Nephron progenitor cell (in vitro differentiated cells): ENCODE measurements at regions not wholly inside any gene's neighbourhood (a gene's known extent, or its start where the extent isn't known, plus 50 kb on each side); places are given as distances from the start of the nearest gene placed in this dataset.

Experiments used
- DNase-seq: peaks from one replicate; pipeline ENCODE4 v3.0.0; 2021
- H3K27ac Mint-ChIP-seq: 2 replicates; pipeline ENCODE4 v1.8.0; 2021; ENCODE audit warnings: mild to moderate bottlenecking, moderate library complexity, mixed read lengths
- H3K27me3 Mint-ChIP-seq: 2 replicates; pipeline ENCODE4 v1.8.0; 2021; ENCODE audit warnings: mild to moderate bottlenecking, low read depth, mixed read lengths; ENCODE audit not compliant: poor library complexity
- H3K36me3 Mint-ChIP-seq: 2 replicates; pipeline ENCODE4 v1.8.0; 2021; ENCODE audit warnings: low read depth, mixed read lengths
- H3K4me1 Mint-ChIP-seq: 2 replicates; pipeline ENCODE4 v1.8.0; 2021; ENCODE audit warnings: mixed read lengths
- H3K4me3 Mint-ChIP-seq: 2 replicates; pipeline ENCODE4 v1.8.0; 2021; ENCODE audit warnings: mild to moderate bottlenecking, moderate library complexity, mixed read lengths
- H3K9me3 Mint-ChIP-seq: 2 replicates; pipeline ENCODE4 v1.8.0; 2021; ENCODE audit warnings: mild to moderate bottlenecking, moderate library complexity, mixed read lengths
- TF ChIP-seq, protein P1 (sequence below): fragments of 200-600 bp; sonication (generic); IDR thresholded peaks from 2 replicates; pipeline ENCODE4 v1.5.0; 2021; ENCODE audit warnings: antibody characterized with exemption

DNA sequence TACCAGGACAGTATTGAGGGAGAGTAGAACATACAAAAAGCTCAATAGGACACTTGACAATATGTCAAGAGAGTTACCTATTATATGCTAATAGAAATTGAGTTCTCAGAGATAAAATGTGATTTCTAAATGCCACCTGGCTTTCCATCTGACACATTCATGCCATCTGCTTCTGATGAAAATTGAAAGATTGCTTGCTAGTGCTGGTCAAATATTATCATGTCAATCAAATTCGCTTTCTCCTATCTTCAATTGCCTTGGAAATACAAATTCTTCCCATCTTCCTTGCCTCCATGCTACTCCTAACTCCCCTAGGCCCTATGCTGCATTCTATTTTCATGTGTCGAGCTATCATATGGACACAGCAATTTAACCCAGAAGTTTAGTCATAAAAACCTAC is 1076.9 kb downstream of the ARAP2 start:
- no peaks in the 10 kb centered on the region for H3K36me3 Mint-ChIP-seq
- no peaks in the 10 kb centered on the region for H3K4me1 Mint-ChIP-seq
- no peaks in the 10 kb centered on the region for H3K27me3 Mint-ChIP-seq
- TF ChIP-seq, protein P1, sequence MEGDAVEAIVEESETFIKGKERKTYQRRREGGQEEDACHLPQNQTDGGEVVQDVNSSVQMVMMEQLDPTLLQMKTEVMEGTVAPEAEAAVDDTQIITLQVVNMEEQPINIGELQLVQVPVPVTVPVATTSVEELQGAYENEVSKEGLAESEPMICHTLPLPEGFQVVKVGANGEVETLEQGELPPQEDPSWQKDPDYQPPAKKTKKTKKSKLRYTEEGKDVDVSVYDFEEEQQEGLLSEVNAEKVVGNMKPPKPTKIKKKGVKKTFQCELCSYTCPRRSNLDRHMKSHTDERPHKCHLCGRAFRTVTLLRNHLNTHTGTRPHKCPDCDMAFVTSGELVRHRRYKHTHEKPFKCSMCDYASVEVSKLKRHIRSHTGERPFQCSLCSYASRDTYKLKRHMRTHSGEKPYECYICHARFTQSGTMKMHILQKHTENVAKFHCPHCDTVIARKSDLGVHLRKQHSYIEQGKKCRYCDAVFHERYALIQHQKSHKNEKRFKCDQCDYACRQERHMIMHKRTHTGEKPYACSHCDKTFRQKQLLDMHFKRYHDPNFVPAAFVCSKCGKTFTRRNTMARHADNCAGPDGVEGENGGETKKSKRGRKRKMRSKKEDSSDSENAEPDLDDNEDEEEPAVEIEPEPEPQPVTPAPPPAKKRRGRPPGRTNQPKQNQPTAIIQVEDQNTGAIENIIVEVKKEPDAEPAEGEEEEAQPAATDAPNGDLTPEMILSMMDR = no peak
- no peak overlapping the region for H3K4me3 Mint-ChIP-seq
- no peak for DNase-seq
- H3K9me3 Mint-ChIP-seq = no peaks in the 10 kb centered on the region
- H3K27ac Mint-ChIP-seq = no peak overlapping the region

DNA sequence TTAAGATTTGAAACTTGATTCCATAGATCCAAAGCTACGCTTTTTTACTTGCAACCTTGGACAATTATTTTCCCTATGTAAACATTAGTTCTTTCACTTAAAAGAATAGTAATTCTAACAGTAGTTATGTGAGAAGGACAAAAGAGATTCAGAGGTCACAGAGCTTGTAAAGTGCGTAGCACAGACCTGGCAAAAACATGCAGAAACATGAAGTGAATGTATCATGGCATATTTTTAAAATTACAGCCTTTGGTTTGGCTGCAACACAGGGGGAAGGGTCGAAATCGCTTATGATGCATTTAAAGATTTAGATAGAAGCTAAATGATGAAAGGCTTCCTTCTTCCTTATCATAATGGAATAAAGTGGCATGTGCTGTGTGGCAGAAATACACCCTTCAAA is 1068.8 kb downstream of the ARAP2 start:
- TF ChIP-seq, protein P1 = no peak
- Mint-ChIP-seq H3K4me1 (no peaks in the 10 kb centered on the region), H3K36me3 (no peaks in the 10 kb centered on the region), H3K27ac (no peak overlapping the region), H3K9me3 (no peaks in the 10 kb centered on the region), H3K4me3 (no peak overlapping the region), H3K27me3 (no peaks in the 10 kb centered on the region)
- DNase-seq = no peak

GRCh38 chr4:35175894-35176293 is 1068.4 kb downstream of the ARAP2 start:
- no peaks in the 10 kb centered on the region for H3K4me1 Mint-ChIP-seq
- no peaks in the 10 kb centered on the region for H3K36me3 Mint-ChIP-seq
- no peaks in the 10 kb centered on the region for H3K27me3 Mint-ChIP-seq
- H3K27ac Mint-ChIP-seq = no peak overlapping the region
- H3K4me3 Mint-ChIP-seq = no peak overlapping the region
- TF ChIP-seq, protein P1 = no peak
- no peak for DNase-seq
- no peaks in the 10 kb centered on the region for H3K9me3 Mint-ChIP-seq

DNA sequence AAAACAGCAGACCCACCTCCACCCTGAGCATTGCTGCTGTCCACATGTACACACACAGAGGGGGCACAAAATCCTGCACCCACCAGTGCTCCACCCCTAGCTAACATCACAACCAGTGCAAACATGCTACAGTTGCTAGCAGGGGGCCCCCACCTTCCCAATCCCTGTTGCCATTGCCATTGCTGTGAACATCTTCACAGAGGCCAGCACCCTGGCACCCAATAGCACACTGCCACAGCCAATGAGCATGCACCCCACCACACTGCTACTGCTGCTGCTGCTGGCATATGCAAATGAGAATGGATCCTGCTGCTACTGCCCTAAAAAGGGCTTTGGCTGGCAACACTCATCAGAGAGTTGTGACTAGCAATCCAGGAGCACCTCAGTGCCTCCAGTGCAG is 1061.9 kb downstream of the ARAP2 start:
- H3K27ac Mint-ChIP-seq = no peak overlapping the region
- no peaks in the 10 kb centered on the region for H3K9me3 Mint-ChIP-seq
- DNase-seq = no peak
- TF ChIP-seq, protein P1 = no peak
- H3K4me3 Mint-ChIP-seq = no peak overlapping the region
- H3K4me1 Mint-ChIP-seq = no peaks in the 10 kb centered on the region
- peaks cover 2% of the 10 kb centered on the region for H3K27me3 Mint-ChIP-seq
- no peaks in the 10 kb centered on the region for H3K36me3 Mint-ChIP-seq

GRCh38 chr4:35189988-35190613 is 1054.2 kb downstream of the ARAP2 start:
- Mint-ChIP-seq H3K4me3 (no peak overlapping the region), H3K27me3 (no peaks in the 10 kb centered on the region), H3K9me3 (no peaks in the 10 kb centered on the region), H3K4me1 (no peaks in the 10 kb centered on the region), H3K27ac (no peak overlapping the region), H3K36me3 (no peaks in the 10 kb centered on the region)
- no peak for DNase-seq
- TF ChIP-seq, protein P1 = no peak

GRCh38 chr4:35201403-35201802 is 1042.9 kb downstream of the ARAP2 start:
- no peaks in the 10 kb centered on the region for H3K4me1 Mint-ChIP-seq
- no peak overlapping the region for H3K4me3 Mint-ChIP-seq
- H3K27me3 Mint-ChIP-seq = no peaks in the 10 kb centered on the region
- no peaks in the 10 kb centered on the region for H3K36me3 Mint-ChIP-seq
- no peak overlapping the region for H3K27ac Mint-ChIP-seq
- peaks cover 7% of the 10 kb centered on the region for H3K9me3 Mint-ChIP-seq
- TF ChIP-seq, protein P1 = no peak
- no peak for DNase-seq
